H1 (cell line): ENCODE measurements at regions not wholly inside any gene's neighbourhood (a gene's known extent, or its start where the extent isn't known, plus 50 kb on each side); places are given as distances from the start of the nearest gene placed in this dataset.

ENCODE experiments used
- CTCF ChIA-PET: fragments of 300-600 bp; sonication (Branson Sonifier 250); formaldehyde crosslinking; loops from one replicate; lab custom pipeline; 2021; ENCODE audit not compliant: partially characterized antibody; lab: Charles Lee
- POLR2A ChIA-PET: fragments of 300-600 bp; sonication (Branson Sonifier 250); formaldehyde crosslinking; loops from one replicate; lab custom pipeline; 2021; ENCODE audit warnings: inconsistent platforms; ENCODE audit not compliant: partially characterized antibody; lab: Charles Lee
- DNase-seq, 2 experiments: peaks; one replicate each; pipeline versions ENCODE4 v3.0.0 to v3.0.0-alpha.2; 2010 to 2022; ENCODE audit warnings: low spot score in 2 of 2, low read depth in 1 of 2, mixed read lengths in 1 of 2
- FAIRE-seq: peaks from 2 replicates; lab custom pipeline; 2011; peaks lifted over from hg19 to GRCh38; lab: Jason Lieb, UNC
- H2AFZ ChIP-seq: 2 replicates; pipeline ENCODE4 v1.8.1; 2012; ENCODE audit warnings: low read length, inconsistent platforms
- H2AK5ac ChIP-seq: 2 replicates; pipeline ENCODE4 v1.6.1; 2013; ENCODE audit warnings: low read depth, low read length
- H2BK120ac ChIP-seq: replicated peaks from 2 replicates; pipeline ENCODE3; 2013; ENCODE audit warnings: low read depth, low read length, inconsistent platforms
- H2BK12ac ChIP-seq: 2 replicates; pipeline ENCODE4 v1.6.1; 2013; ENCODE audit warnings: low read depth, low read length
- H2BK15ac ChIP-seq: 2 replicates; pipeline ENCODE4 v1.6.1; 2013; ENCODE audit warnings: low read length
- H2BK20ac ChIP-seq: 2 replicates; pipeline ENCODE4 v1.6.1; 2013; ENCODE audit warnings: low read length
- H2BK5ac ChIP-seq: 2 replicates; pipeline ENCODE4 v1.6.1; 2013; ENCODE audit warnings: low read depth, low read length
- H3K14ac ChIP-seq: 2 replicates; pipeline ENCODE4 v1.6.1; 2013; ENCODE audit warnings: inconsistent platforms; ENCODE audit not compliant: insufficient read length
- H3K18ac ChIP-seq: 2 replicates; pipeline ENCODE4 v1.6.1; 2013; ENCODE audit warnings: low read length; ENCODE audit errors: extremely low read depth
- H3K23ac ChIP-seq: 2 replicates; pipeline ENCODE4 v1.6.1; 2013; ENCODE audit warnings: inconsistent platforms; ENCODE audit not compliant: insufficient read length
- H3K23me2 ChIP-seq: 2 replicates; pipeline ENCODE4 v1.6.1; 2013; ENCODE audit warnings: low read depth, low read length
- H3K27ac ChIP-seq: 2 replicates; pipeline ENCODE4 v1.6.1; 2011; ENCODE audit warnings: low read depth, low read length, inconsistent platforms
- H3K27me3 ChIP-seq, 4 experiments: replicated peaks in 1 of 4; 1 replicate in 1 of 4; 2 replicates in 3 of 4; pipeline versions ENCODE4 v1.6.1 to v1.8.1; 2011 to 2013; ENCODE audit warnings: low read length in 3 of 4, mild to moderate bottlenecking in 3 of 4, inconsistent platforms in 2 of 4, mixed read lengths in 2 of 4, moderate library complexity in 1 of 4; ENCODE audit not compliant: control insufficient read depth in 3 of 4, insufficient read depth in 3 of 4; ENCODE audit errors: extremely low read depth in 1 of 4
- H3K36me3 ChIP-seq, 4 experiments: 2 replicates each; pipeline versions ENCODE4 v1.6.1 to v1.8.1; 2011 to 2013; ENCODE audit warnings: mild to moderate bottlenecking in 4 of 4, low read length in 3 of 4, moderate library complexity in 2 of 4, control low read depth in 1 of 4, inconsistent platforms in 1 of 4; ENCODE audit not compliant: insufficient read depth in 4 of 4, control insufficient read depth in 2 of 4
- H3K4ac ChIP-seq: replicated peaks from 2 replicates; pipeline ENCODE3; 2013; ENCODE audit warnings: low read length, low read depth, mixed read lengths, inconsistent platforms; ENCODE audit not compliant: insufficient read length
- H3K4me1 ChIP-seq, 4 experiments: replicated peaks in 1 of 4; 1 replicate in 1 of 4; 2 replicates in 3 of 4; pipeline versions ENCODE4 v1.6.1 to v1.8.1; 2011 to 2013; ENCODE audit warnings: low read length in 3 of 4, inconsistent platforms in 2 of 4, mixed read lengths in 1 of 4; ENCODE audit not compliant: insufficient read depth in 4 of 4, control insufficient read depth in 3 of 4
- H3K4me2 ChIP-seq, 2 experiments: 2 replicates each; pipeline versions ENCODE4 v1.6.1 to v1.8.1; 2011 to 2013; ENCODE audit warnings: low read depth in 2 of 2, low read length in 2 of 2, control low read depth in 1 of 2, inconsistent platforms in 1 of 2, mild to moderate bottlenecking in 1 of 2; ENCODE audit not compliant: insufficient read depth in 1 of 2
- H3K4me3 ChIP-seq, 4 experiments: fragments of 200-600, 300-600 bp in 1 of 4; sonication (generic), shearing (Covaris generic), sonication (Bioruptor Twin) in 1 of 4; 2 replicates each; pipeline versions ENCODE4 v1.5.1 to v1.8.1; 2011 to 2016; ENCODE audit warnings: low read length in 4 of 4, low read depth in 3 of 4, control low read depth in 2 of 4, inconsistent platforms in 2 of 4, mild to moderate bottlenecking in 2 of 4, mixed read lengths in 1 of 4, moderate library complexity in 1 of 4; ENCODE audit not compliant: insufficient read depth in 2 of 4; ENCODE audit errors: extremely low read depth in 1 of 4
- H3K56ac ChIP-seq: replicated peaks from 2 replicates; pipeline ENCODE3; 2013; ENCODE audit warnings: low read depth, mild to moderate bottlenecking, mixed read lengths, low read length, inconsistent platforms; ENCODE audit not compliant: insufficient read length
- H3K79me1 ChIP-seq: 2 replicates; pipeline ENCODE4 v1.6.1; 2013; ENCODE audit warnings: low read depth, low read length, control low read depth
- H3K79me2 ChIP-seq, 2 experiments: 2 replicates each; pipeline versions ENCODE4 v1.6.1 to v1.8.1; 2012 to 2013; ENCODE audit warnings: low read length in 2 of 2, mild to moderate bottlenecking in 2 of 2, inconsistent platforms in 1 of 2; ENCODE audit not compliant: insufficient read depth in 2 of 2, control insufficient read depth in 1 of 2
- H3K9ac ChIP-seq, 4 experiments: replicated peaks in 1 of 4; 1 replicate in 1 of 4; 2 replicates in 3 of 4; pipeline versions ENCODE4 v1.6.1 to v1.8.1; 2011 to 2013; ENCODE audit warnings: low read depth in 3 of 4, low read length in 3 of 4, control low read depth in 2 of 4, mild to moderate bottlenecking in 2 of 4, moderate library complexity in 2 of 4, inconsistent platforms in 1 of 4; ENCODE audit errors: extremely low read depth in 1 of 4
- H3K9me3 ChIP-seq, 2 experiments: 2 replicates each; pipeline versions ENCODE4 v1.6.1 to v1.8.1; 2012 to 2013; ENCODE audit warnings: mild to moderate bottlenecking in 2 of 2, moderate library complexity in 2 of 2, control low read depth in 1 of 2, inconsistent platforms in 1 of 2, low read depth in 1 of 2, low read length in 1 of 2, mixed read lengths in 1 of 2; ENCODE audit not compliant: insufficient read depth in 2 of 2
- H4K20me1 ChIP-seq, 2 experiments: replicated peaks in 1 of 2; 2 replicates each; pipeline versions ENCODE3 to v1.8.1; 2011 to 2013; ENCODE audit warnings: inconsistent platforms in 2 of 2, low read length in 2 of 2, mild to moderate bottlenecking in 1 of 2; ENCODE audit not compliant: insufficient read depth in 2 of 2, control insufficient read depth in 1 of 2
- H4K5ac ChIP-seq: 2 replicates; pipeline ENCODE4 v1.6.1; 2013; ENCODE audit warnings: low read length, low read depth, mixed read lengths, inconsistent platforms; ENCODE audit not compliant: insufficient read length
- H4K8ac ChIP-seq: 2 replicates; pipeline ENCODE4 v1.8.0; 2013; ENCODE audit warnings: mild to moderate bottlenecking, moderate library complexity, low read length, inconsistent platforms; ENCODE audit not compliant: insufficient read depth; ENCODE audit errors: extremely low read depth
- H4K91ac ChIP-seq: replicated peaks from 2 replicates; pipeline ENCODE3; 2013; ENCODE audit warnings: low read length, mixed read lengths, inconsistent platforms; ENCODE audit not compliant: insufficient read length
- GABPA ChIP-seq: IDR thresholded peaks from 2 replicates; pipeline ENCODE4 v1.6.1; 2011; ENCODE audit warnings: mild to moderate bottlenecking, low read length, moderate library complexity, borderline replicate concordance; ENCODE audit not compliant: insufficient read depth
- TAF1 ChIP-seq: IDR thresholded peaks from 2 replicates; pipeline ENCODE4 v1.6.1; 2011; ENCODE audit warnings: mild to moderate bottlenecking, low read depth, low read length
- TF ChIP-seq, protein P1 (sequence below): IDR thresholded peaks from 2 replicates; pipeline ENCODE4 v1.6.1; 2012; ENCODE audit warnings: inconsistent platforms

DNA sequence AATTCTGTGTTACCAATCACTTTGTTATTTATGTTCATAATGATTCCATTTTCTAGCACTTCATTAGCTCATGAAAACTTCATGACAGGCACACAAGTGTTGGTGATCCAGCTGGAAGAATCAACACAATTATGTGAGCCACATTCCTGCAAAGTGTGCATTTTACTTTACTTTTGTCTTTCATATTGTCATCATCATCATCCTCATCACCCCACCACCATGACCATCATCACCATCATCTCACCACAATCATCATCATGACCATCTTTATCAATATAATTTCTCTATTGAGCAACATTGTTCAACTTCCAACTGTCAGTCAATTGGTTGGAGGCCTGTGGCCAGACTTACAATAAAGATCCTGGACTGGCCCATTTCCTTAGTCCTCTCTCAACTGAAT lies 159.4 kb upstream of the PRSS16 start:
- Histone ChIP-seq H3K9me3 (no peaks in the 10 kb centered on the region), H3K23me2 (no peaks in the 10 kb centered on the region; the same call in 1 of the 2 replicates), H3K23ac (no peak overlapping the region), H2BK5ac (no peak overlapping the region), H4K20me1 (peaks cover 0 to 3% of the 10 kb centered on the region in 2 experiments), H3K9ac (no peak overlapping the region), H3K79me1 (no peaks in the 10 kb centered on the region), H3K27ac (no peak overlapping the region), H2BK15ac (no peak overlapping the region), H3K18ac (no peak overlapping the region), H2BK20ac (no peak overlapping the region), H2AFZ (no peak overlapping the region), H2AK5ac (no peak overlapping the region), H3K4me1 (no peaks in the 10 kb centered on the region), H3K4me2 (no peak overlapping the region), H3K14ac (no peak overlapping the region), H4K91ac (no peak overlapping the region), H3K36me3 (no peaks in the 10 kb centered on the region), H2BK12ac (no peak overlapping the region), H3K79me2 (no peaks in the 10 kb centered on the region), H2BK120ac (no peak overlapping the region), H4K8ac (no peak overlapping the region), H3K56ac (no peak overlapping the region), H3K27me3 (no peaks in the 10 kb centered on the region), H3K4ac (no peak overlapping the region), H3K4me3 (no peak overlapping the region), H4K5ac (no peak overlapping the region)
- CTCF ChIA-PET = no interaction called here
- no peak for FAIRE-seq
- DNase-seq = no peak
- POLR2A ChIA-PET = interaction anchor here (2.3 kb wide), 1 partner anchor 44 kb away, joined by 5 read pairs; a partner anchor contains a TSS
- TF ChIP-seq GABPA = no peak
- TF ChIP-seq TAF1 = no peak
- TF ChIP-seq, protein P1, sequence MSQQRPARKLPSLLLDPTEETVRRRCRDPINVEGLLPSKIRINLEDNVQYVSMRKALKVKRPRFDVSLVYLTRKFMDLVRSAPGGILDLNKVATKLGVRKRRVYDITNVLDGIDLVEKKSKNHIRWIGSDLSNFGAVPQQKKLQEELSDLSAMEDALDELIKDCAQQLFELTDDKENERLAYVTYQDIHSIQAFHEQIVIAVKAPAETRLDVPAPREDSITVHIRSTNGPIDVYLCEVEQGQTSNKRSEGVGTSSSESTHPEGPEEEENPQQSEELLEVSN = no peak
